GM23248 (cell line): ENCODE measurements at regions not wholly inside any gene's neighbourhood (a gene's known extent, or its start where the extent isn't known, plus 50 kb on each side); places are given as distances from the start of the nearest gene placed in this dataset.
"Not testable (repeated sequence)": the region's sequence is repeated elsewhere in the genome, so short reads cannot be mapped to it uniquely, and the experiment has no call there.

Experiments
- EZH2 ChIP-seq: fragments of 200-600 bp; sonication (generic); IDR thresholded peaks from 2 replicates; pipeline ENCODE4 v1.6.1; 2018; ENCODE audit warnings: antibody characterized with exemption, mild to moderate bottlenecking; ENCODE audit not compliant: insufficient read depth, poor library complexity, severe bottlenecking
- EZH2phosphoT487 ChIP-seq: fragments of 200-600 bp; sonication (generic); IDR thresholded peaks from 2 replicates; pipeline ENCODE4 v1.6.1; 2018; ENCODE audit warnings: antibody characterized with exemption, moderate library complexity, mild to moderate bottlenecking, low read depth; ENCODE audit not compliant: insufficient read depth

DNA sequence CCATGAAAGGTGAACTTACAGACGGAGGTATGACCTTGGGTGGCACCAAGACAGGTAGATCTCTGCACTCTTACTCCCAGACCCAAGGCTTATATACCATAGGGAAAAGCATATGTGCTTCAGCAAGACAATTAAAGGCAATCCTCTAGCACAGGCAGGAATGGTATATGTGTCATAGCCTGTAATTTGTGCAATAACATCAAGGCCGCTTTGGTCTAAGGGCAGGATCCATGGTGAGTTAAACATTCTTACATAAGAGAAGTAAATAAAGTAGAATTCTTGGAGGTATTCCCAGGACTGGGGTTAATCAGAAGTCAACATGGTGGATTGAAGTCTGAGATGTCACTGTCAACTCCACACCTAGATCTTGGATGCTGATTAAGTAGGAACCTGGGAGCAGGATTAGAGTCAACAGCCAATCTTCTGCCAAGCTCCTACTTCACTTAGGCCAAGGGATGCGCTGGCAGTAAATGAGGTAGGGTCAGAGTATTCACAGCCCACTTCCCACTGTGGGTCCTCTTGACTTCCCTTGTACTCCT is 143.0 kb downstream of the ATP6V0E2 start:
- not testable (repeated sequence) for TF ChIP-seq EZH2, EZH2phosphoT487
